GM19193 (cell line): ENCODE measurements at regions not wholly inside any gene's neighbourhood (a gene's known extent, or its start where the extent isn't known, plus 50 kb on each side); places are given as distances from the start of the nearest gene placed in this dataset.

Source experiments
- POLR2A ChIP-seq: IDR thresholded peaks from 4 replicates; pipeline ENCODE4 v1.6.1; 2011; ENCODE audit not compliant: insufficient read depth, insufficient read length; ENCODE audit errors: extremely low read depth

DNA sequence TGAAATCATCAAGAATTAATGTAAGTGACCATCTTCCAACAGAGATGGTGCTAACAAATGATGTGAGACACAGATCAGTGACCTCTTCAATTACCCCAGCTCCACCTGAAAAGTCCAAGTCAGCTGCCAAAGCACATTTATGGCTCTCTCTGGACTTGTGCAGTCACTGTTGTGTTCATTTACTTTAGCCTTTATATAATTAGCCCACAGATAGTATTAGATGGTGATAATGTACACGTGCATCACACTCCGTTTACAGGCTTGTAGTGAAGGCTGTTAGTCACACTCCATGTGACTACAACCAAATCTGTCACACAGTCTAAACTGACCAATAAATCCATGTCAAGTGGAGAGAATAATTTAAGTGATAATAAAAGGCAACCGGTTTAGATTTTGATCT lies 331.5 kb upstream of the IL12A start:
- no peak for TF ChIP-seq POLR2A

DNA sequence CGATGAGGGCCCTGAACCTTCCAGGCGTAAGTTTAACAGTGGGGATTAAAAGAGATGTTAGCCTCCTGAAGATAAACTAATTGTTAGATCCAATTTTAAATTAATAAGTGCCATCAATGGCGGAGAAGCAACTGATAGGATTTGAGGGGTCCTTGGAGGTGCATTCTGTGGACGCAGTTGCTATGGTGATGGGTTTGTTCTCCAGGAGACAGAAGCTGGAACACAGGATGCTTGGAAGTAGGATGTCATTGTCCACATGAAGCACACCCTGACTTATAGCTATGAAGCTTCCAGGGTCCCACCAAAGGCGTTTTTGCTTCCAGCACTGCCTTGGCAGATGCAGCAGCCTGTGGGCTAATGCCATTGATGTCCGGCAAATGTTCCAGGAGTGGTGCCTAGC lies 331.0 kb upstream of the IL12A start:
- TF ChIP-seq POLR2A: no peak

DNA sequence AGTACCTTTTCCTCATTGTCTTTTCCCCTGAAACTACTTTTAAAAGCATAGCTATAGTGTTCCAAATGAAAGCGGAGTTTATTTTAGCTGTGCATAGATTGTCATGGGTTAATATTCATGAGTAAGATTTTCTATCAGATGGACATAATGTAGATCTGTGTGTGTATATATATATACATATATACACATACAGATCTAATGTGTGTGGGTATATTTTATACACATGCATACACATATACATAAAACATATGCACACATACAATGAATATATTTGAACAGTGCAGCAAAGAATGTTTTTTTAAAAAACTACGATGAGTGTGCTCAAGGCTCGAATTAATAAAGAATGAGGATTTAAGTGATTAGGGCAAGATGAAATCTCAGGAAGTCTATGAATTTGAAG lies 328.3 kb upstream of the IL12A start:
- TF ChIP-seq POLR2A: no peak

DNA sequence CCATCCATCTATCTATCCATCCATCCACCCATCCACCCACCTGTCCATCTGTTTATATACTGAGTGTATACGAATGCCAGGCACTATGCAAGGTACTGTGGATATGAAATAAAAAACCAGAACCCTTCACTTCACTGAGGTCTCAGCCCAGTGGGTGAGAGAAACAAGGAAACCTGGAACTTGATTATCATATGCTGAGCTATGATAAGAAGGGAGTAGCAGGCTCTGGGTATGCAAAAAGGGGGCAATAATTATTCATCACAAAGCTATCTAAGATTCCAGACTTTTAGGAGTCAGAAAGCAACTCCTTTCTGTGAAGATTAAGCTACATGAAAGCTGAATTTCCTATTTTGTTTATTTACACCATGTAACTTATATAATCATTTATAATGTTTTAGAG lies 327.7 kb upstream of the IL12A start:
- no peak for TF ChIP-seq POLR2A

DNA sequence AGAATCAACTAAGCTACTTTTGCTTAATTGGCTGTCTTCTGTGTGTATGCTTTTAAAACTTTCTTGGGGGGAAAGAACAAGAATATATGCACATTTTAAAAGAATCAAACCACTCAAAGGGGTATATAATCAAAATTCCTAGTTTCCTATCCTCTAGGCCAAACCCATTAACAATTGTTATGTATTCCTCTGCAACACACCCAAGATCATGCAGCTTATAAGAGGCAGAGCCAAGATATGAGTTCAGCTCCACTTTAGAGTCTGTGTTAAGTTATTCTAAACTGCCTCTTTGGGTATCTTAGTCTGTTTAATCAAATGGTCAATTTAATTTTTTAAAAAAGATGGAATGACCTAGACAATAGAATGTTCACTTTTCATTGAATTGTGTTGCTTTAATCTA lies 326.1 kb upstream of the IL12A start:
- TF ChIP-seq POLR2A: no peak

DNA sequence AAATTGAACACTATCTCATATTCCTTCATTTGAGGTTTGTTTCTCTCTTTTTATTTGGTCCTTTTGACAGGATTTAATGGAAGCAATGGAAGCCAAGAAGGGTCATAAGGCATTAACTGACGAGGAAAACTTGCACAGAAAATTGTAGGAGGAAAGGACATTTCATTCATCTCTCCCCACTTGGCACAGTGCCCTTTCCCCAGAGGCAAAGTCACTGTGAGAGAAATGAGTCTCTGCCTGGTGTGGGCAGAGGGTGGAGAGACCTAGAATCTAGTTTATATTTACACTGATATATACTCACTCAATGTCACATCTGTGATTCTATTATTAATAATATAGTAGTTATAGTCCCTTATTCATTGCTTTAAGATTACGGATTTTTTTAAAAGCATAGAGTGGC lies 324.6 kb upstream of the IL12A start:
- TF ChIP-seq POLR2A: no peak

DNA sequence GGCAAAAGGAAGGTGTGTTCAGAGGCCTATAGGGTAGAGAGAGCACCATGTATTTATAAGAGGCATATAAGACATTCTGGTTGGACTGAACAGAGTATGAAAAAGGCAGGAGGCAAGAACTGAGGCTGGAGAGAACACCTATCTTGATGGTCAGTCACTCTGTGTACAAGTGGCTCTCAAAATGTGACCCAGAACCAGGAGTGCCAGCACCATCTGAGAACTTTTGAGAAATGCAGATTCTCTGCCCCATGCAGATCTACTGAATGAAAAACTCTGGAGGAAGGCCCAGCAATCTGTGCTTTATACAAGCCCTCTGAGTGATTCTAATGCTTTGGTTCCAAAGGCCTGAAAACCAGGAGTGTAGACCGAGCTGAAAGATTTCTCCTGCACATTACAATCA lies 324.0 kb upstream of the IL12A start:
- TF ChIP-seq POLR2A: no peak

DNA sequence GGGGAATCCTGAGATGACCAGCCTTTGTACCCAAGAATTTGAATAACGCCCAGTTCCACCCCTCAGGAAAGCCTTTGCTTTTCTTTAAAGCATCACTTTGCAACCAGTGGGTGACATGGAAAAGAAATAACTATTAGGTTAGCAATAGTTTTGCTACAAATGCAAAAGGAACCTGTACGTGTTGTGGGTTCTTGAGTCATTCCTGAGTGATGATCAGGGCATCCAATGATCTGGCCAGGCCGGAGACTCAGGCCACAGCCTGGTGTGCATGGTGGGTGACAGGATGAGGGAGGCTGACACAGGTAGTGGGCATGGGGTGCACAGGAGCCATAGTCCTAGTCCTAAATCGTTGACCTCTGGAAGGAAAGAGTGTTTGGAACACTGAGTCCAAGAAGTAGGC lies 321.4 kb upstream of the IL12A start:
- TF ChIP-seq POLR2A: no peak

DNA sequence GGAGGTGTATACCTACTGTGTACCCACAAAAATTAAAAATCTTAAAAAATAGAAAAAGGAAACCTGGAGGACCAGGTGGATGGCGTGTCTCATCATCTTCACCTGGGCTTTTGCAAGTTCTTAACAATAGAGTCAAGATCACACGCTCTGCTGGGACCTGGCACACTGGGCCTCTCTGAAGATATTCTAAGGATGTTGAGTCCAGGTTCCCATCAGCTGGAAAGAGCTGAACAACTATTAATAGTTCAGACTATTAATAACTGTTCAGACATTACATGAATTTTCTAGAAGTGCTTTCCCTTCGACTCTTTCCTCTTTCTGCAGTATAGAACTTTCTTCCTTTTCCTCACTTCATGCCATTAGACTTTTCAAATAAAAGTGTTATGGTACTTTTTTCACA lies 320.2 kb upstream of the IL12A start:
- no peak for TF ChIP-seq POLR2A

DNA sequence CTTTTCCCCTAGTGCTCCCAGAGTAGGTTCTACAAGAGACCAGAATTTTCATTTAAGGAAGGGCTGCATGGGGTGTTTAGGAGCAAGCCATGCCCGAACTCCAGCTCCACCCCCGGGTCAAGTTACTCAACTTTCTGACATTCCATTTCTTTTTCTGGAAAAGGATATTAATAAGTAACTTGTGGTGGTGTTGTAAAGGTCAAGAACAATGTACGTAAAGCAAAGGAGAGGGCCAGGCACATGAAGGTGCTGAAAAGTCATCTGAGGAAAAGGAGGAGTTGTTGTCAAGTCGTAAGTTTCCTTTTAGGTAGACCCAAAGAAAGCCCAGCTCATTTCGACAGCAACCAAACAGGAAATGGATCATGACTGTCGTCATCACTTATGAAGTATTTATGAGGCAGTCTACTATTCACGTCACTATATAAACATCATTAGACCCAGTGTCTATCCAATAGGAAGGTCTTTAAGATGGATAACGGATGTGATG lies 319.6 kb upstream of the IL12A start:
- no peak for TF ChIP-seq POLR2A

DNA sequence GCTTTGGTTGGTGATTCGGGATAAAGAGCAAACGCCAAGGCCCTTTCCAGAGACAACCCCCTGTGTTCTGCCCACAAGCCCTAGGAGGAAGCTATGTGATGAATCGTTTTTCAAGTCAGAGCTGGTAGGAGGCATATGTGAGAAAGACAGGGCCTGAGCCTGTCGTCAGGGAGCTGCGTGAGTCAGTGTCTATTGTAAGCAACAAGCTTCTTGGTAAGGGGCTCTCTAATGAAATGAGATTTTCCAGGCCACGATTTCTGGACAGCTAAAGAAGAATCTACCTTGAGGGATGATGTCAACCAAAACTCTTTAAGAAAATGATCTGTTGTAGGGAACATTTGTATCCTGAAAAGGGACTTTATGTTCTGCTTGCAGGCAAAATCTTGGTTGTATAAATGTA lies 318.9 kb upstream of the IL12A start:
- no peak for TF ChIP-seq POLR2A

DNA sequence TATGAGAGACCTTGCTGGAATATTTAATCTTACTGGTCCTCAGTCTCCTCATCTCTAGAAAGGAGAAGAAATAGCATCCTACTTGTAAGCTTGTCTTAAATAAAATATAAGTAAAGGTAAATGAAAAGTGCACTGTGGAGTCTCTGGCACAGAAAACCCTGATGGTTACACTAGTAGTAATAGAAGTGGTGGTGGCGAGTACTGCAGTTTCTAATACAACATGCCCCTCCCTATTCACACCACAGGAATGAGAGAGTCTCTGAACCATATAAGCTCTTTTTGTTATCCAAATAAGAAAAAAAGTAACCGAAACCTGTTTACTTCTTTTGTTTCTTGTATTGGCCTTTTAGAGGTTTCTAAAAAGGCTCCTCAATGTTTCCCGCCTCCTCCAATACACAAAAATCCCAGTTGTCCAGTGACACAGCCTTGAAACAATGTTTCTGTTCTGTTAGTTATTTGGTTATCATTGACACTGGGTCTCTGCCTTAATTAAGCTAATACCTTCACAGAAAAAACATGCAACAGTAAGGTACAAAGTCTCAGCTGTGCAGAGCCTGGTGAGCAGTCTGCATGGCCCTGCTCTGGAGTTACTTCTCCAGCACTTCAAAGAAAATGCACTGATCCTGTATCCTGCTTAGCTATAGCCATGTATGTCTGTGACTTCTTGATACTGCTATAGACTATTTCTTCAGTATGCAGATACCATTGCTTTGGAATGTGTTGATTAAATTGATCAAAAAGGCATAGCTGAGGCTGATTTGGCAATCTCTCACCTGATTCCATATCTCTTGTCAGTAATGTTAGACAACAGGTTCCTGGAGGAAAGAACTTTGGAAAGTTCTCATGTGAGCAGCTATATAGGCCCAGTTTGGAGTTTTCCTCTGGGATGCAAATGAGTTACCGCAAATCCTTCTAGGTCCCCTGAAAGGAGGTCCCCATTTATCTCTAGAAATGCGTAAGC lies 315.6 kb upstream of the IL12A start:
- TF ChIP-seq POLR2A: no peak

DNA sequence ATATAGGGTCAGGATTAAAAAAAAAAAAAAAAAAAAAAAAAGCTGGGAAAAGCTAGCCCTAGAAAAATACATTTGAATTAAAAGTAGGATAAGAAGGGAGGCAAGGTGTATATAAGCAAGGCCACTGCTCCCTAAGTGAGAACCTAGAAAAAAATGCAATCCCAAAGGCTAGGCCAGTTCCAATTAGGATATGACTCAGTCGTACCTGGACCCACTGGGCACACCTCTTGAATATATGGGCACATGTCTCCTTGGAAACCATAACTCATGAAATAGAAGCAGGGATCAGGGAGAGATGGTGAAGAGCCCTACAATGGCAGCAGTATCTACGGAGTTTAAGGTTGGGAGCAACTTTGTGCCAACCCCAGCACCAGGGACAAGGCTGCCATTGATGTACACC lies 314.1 kb upstream of the IL12A start:
- no peak for TF ChIP-seq POLR2A

DNA sequence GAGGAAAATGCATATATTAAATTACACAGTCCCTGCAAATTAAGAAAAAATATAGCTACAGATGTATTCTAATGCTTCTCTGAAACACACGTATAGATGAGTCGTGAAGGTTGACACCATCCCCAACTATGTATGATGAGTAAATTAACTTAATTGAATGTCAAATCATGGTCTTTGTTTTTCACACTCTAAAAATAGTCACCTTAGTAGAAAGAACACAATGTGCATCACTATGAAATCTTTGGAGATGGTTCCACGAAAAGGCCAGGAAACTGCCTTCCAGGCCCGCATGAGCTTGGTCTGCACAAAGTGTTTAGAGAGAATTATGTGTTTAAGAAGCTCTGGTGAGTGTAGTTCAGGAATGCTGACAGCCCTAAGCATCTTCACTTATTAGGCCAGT lies 313.4 kb upstream of the IL12A start:
- no peak for TF ChIP-seq POLR2A

DNA sequence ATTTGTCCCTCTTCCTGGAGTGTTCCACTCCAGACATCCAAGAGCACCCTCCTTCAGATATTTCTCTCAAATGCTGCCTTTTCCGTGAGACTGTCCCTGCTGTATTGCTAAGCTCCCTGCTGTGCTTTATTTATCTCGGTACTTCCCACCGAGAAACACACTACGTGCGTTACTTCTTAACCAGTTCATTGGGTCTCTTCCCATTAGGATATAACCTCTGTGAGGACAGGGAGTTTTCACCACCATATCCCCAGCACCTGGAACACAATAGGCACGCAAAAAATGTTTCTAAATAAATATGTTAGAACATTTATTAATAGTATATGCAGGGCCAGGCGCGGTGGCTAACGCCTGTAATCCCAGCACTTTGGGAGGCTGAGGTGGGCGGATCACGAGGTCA lies 308.7 kb upstream of the IL12A start:
- no peak for TF ChIP-seq POLR2A

DNA sequence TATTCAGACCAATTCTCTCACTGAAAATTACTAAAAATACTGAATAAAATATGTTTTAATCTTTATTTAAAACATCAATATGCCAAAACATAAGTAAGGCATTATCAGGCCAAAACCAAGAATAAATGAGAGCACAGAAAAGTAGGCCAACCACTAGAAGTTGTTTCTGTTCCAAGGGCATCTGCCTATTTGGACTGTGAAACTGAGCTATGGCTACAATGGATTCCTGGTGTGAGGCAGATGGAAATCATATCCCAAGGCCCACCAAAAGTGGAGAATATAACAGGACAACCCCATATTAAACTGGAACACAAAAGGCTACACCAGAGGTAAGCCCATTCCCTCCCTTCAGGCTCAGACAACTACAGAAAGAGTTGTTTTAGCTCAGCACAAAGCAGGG lies 302.8 kb upstream of the IL12A start:
- TF ChIP-seq POLR2A: no peak
